ENCODE measurements at regions not wholly inside any gene's neighbourhood (a gene's known extent, or its start where the extent isn't known, plus 50 kb on each side); places are given as distances from the start of the nearest gene placed in this dataset.

DNA sequence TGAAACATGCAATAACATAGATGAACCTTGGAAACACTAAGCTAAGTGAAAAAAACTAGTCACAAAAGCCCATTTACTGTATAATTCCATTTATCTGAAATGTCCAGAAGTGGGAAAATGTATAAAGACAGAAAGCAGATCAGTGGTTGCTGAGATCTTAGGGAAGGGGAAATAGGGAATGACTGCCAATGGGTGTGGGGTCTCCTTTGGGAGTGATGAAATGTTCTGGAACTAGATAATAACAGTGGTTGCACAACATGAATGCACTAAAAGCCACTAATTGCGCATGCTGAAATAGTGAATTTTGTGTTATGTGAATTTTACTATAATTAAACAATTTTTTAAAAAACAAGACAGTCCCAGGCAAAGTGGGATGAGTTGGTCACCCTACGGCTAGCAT lies 472.8 kb downstream of the CCDC171 start:
- no peak for DNase-seq

DNA sequence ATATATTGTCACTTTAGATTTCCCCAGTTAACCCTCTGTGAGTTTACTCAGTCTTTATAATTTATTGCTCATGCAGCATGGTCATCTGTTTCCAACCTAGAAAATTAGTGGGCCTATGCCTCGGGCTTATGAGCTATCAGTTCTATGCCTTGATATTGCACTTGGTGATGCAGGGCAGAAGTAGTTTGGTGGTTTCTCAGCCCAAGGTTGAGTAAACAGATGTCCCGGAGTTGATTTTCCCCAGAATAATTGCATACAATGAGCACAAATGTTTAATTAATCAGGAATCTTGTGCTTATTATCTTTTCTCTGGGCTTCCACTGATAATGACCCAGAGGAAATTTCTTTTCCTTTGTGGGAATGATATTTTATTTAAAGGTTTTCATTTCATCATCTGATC lies 474.0 kb downstream of the CCDC171 start:
- no peak for DNase-seq

DNA sequence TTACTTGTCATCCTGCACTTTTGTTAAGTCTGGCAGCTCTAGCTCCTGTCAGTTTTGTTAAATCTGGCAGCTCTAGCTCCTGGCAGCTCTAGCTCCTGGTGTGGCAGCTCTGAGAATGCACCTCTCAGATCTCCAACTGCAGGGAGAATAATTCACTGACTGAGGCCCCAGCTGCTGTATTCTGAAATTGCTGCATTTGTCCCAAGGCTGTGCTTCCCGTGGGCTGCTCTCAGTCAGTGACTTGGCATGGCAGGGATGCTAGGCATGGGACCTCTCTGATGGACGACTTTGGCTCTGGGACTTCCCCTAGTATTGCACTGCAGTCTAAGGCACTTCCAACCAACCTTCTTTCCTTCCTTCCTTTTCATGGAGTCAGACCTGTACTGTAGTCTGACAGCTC lies 475.7 kb downstream of the CCDC171 start:
- no peak for DNase-seq

DNA sequence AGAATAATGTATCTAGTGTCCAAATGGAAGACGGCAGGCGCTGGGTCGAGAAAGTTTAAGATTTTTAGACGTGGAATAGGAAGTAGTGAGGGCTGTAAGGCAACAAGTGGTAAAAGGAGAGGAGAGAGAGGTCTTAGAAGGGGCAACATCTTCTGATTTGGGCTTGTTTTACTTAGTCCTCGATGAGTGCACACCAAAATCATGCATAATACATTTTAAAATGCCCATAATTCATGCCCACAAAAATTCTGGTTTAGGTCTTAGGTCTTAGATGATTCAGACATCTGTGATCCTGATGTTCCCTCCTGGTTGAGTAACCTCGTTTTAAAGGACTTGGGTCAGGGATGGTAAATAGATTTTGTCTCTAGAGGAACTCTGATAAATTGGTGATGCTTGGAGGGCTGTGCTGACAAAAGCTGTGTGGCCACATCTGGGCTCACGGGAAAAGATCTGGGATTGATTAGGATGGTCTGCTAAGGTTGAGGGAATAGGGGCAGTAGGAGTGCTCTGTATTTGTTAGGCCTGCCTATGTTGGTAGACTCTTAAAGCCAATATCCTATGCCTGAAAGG lies 476.3 kb downstream of the CCDC171 start:
- no peak for DNase-seq

DNA sequence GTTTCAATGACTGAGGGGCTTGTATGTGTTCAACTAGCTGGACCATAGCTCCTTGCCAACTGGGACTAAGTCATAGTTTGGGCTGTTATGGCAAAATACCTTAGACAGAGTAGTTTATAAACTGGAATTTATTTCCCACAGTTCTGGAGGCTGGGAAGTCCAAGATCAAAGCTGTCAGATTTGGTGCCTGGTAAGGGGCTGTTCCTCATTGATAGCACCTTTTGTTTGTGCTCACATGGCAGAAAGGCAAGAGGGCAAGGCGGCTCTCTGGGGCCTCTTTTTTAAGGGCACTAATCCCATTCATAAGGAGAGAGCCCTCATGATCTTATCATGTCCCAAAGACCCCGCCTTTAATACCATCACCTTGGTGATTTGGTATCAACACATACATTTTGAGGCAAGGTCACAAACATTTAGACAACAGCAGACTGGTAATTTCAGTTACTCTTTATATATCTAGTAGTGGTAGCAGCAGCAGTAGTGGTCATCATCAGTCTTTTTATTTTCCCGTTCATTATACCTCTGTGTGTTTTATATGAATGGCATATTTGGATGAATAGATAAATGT lies 477.0 kb downstream of the CCDC171 start:
- DNase-seq = no peak

DNA sequence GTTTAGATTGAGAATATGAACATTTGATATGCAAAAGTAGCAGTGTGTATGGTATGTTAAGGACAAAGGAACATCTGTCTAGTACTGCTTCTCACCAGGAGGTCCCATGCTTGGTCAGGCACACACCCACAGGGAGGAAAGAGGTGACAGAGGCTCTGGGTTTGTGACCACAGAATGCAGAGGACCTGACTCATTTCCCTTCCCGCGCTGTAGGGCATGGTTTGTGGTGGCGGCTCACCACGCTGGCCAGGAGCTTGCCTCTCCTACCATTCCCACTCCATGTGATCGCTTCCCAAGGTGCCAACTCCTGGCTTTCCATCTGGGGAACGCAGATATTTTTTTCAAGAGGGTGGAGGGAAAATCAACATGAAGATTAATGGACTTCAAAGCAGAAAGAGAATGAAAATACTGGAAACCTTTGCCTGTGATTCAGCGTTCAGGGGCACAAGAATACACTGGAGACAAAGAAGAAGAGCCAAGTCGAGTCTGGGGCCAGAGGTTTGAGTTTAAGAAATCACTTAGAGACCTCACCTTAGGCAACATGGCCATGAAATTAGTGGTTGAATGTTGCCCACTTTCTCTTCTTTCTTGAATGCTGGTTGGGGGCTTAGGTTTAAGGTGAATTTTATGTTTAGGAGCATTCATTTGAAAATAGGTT lies 477.8 kb downstream of the CCDC171 start:
- DNase-seq = peak; percentile 8 to 47

DNA sequence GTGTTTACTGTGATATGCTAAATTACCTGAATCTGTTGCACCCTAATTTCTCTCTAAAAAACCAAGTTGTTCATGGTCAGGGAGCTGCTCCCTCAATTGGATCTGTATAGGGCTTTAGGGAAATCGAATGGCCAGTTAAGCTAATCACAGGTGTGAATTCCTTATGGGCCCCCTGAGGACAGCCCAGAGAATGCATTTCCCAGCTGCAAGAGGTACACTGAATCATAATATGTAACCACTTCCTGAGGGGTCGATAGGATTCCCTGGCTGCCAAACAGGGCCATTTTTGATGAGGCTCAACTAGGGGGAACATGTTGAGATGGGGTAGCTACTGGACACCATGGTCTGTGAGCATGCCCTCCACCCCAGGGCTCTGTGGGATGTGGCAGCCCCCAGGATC lies 478.6 kb downstream of the CCDC171 start:
- no peak for DNase-seq

DNA sequence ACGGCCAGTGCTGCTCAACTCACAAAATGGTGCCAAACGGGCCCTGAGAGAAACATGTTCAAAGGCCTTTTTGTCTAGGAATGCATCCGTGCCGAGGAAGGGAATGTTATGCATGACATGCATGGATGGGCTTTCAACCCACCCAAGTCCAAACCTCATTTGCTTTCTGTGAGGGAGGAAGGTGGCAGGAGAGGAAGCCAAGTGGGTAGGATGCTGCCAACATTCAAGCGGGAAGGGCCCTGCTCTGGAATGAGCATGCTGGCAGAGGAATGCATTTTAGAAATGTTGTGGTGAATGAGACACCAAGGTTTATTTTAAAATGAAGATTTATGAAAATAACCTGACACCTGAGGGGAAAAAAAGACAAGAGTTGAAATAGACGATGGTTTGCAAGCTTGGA lies 479.1 kb downstream of the CCDC171 start:
- DNase-seq = no peak

DNA sequence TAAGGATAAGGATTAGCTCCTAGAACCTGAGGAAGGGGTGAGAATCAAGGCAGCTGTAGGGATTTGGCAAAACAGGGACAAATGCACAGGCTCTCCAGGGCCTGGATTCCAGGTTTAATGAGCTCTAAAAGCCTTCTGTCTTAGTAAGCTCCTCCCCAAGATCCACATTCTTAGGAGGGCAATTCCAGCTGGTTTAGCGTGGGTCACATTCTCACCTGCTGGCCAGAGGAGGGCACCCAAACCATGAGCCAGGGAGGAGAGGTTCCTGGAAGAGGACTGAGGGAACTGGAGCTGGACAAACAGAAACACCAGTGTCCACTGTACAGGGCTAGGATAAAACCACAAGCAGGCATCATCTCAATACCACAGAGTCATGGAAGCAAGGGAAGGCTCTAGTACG lies 480.0 kb downstream of the CCDC171 start:
- no peak for DNase-seq

DNA sequence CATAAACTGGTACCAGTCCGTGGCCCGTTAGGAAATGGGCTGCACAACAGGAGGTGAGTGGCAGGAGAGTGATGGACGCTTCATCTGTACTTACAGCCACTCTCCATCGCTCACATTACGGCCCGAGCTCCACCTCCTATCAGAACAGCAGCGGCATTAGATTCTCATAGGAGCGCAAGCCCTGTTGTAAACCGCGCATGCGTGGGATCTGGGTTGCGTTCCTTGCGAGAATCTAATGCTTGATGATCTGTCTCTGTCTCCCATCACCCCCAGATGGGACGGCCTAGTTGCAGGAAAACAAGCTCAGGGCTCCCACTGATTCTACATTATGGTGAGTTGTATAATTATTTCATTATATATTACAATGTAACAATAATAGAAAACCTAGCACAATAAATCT lies 480.4 kb downstream of the CCDC171 start:
- no peak for DNase-seq

DNA sequence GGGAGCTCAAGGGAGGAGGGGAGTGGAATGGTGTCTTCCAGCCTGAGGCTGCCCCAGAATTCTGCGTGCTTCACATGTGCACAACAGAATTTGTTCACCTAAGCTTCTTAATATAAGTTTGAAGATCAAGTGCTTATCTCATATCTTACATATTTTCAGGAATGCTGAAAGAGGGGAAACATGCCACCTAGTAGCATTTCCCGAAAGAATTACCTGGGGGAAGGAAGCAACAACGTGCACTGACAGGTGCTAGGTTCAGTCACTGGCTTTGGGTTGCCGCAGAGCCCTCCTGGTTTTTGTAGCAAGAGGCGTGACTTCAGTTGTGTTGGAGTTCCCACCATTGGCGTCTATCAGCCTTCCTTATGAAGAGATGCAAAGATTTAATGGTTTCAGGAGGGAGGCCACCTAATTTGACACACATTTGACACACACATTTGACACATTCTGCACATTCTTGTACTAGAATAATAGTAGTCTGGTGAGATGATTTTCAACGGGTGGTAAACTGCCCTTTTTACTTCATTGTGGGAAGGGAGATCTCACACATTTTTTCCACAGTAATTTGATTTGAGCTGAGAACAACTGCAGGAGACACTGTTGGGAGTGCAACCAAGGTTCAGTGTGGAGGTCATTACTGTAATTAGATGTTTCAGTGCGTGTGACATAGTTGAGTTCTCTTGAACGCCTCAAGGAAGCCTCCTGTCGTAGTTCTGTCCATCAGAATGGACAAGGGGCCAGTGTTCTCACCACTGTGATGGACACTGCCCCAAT lies 481.3 kb downstream of the CCDC171 start:
- no peak for DNase-seq

DNA sequence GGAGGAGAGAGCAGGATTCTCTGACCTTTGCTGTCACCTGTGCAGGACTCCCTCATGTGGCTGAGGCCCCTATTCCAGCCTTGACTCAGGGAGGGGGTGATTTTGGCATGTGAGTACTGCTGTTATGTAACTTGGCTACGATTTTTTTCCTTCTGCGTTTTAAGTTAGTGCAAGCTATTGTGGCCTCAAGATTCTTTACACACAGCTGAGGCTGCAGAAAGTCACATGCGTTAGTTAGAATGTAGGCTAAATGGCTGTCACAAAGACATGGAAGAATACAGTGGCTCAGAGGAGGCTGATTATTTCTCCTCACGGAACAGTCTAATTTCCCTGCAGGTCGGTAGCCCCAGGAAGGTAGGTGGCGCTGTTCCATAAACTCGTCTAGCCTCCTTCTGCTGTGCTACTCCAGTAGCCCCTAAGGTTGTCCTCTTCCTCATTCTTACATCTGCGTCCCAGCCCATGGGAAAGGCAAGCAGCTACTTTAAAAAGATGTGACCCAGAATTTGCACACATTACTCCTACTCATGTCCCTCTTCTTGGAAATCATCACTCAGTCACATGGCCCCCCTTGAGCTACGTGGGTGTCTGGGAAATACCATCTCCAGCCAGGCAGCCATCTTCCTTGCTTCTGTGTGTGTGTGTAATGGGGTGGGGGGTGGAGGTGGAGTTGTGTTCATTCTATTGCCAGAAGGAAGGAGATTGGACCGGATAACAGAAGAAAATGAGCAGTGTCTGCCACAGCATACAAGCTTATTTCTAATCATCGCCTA lies 486.6 kb downstream of the CCDC171 start:
- DNase-seq = peak; percentile 32 to 46

DNA sequence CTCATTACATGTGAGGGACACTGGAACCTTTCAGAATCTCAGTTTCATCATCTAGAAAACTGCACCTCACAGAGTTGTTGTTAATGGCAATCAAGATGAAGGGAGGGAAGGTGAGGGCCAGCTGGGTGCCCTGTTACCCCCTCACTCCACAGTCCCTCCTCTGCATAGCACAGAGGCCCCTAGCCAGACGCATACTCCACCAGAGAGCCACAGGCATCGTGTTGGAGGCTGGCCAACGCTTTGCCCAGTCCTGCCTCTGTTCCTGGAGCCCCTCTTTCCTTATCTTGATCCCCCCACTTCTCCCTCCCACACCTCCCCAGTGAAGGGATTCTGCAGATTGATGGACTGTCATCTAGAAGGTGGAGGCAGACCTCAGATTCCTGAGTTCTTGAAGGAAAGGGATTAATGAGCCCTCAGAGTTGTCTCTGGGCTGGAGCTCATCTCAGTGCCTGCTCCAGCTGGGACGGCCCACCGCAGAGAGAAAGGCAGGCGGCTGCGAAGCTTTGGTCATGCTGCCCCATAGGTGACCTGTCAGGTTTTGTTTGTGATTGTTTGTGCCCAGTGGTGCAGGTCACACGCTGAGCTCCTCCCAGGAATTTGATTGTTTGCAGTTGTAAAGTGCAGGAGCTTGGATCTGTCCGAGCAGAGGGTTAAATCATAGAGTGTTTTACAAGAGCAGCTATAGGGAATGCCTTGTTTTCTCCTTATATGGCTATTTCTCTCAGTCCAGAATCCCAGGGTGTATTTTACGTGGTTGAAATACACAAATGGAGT lies 487.3 kb downstream of the CCDC171 start:
- no peak for DNase-seq

DNA sequence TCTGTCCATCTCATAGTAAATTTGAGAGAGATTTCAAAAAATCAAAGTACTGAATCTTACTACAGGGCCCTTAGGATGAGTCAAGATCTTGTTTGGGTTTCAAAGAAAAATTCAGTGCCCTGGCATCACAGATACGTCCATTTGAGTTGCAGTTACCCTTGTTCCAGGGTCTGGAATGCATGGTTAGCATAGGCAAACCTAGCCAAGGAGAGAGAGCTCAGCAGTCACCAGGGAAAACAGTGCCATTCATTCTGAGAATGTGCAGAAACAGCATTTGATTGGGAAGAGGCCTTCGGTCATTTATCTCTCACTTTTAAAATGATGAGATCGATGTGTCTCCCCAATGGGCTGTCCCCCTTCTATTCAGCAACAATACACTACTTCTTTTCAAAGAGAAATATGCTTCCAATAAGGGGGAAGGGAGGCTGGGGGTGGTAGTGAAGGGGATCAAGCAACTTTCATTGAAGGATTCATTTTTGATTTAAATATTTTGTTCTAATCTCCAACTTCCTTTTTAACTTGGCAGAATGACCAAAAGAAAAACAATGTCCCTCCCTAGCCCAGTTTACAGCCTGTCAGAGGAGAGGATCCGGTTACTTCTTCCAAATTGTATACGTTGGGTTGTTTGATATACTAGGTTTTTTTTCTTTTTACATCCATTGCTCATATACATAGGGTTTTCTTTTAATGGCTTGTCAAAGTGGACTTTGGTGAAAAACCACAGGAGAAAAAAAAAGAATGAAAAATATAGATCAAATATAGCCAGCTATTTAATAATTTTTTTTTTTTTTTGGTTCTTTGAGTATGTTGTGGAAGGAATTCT lies 491.1 kb downstream of the CCDC171 start:
- DNase-seq = no peak

DNA sequence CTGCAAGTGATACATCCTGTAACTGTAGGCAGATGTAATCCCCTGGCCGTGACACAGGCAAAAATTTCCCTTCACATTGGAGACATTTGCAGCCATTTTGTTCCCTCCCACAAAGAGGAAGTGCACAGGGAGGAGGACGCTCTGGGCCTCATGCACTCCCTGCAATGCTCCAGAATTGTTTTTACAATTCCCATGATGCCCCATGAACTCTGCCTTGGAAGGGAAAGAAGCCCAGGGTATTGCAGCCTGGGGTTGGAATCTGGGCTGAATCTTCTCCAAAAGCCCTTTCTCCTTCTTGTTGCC lies 491.7 kb downstream of the CCDC171 start:
- peak in 1 of 2 donors; percentile 3 for DNase-seq

DNA sequence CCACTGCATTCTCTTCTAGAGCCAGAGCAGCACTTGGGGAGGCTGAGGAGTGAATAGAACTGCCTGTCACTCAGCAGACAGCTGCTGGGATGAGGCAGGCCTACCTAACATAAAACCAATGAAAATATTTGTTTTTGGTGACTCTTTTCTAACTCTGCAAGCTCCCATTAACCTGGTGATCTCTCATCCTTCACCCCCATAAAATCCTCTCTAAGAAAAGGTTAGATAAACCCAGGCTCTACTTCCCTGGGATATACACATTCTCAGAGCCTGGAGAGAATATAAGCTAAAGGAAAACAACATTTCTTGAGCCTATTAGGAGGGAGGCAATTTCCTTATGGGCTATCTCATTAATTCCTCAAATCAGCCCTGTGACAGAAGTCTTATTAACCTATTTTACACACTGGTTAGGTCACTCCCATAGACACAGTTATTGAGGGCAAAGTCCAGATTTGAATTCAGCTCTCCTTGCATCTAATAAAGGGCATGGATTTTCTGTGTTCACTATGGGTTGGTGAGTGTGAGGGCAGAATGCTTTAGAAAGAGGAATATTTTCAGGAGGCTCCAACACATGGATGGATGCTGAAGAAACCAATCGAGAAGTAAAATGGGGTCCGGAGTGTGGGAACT lies 492.9 kb downstream of the CCDC171 start:
- no peak for DNase-seq

DNA sequence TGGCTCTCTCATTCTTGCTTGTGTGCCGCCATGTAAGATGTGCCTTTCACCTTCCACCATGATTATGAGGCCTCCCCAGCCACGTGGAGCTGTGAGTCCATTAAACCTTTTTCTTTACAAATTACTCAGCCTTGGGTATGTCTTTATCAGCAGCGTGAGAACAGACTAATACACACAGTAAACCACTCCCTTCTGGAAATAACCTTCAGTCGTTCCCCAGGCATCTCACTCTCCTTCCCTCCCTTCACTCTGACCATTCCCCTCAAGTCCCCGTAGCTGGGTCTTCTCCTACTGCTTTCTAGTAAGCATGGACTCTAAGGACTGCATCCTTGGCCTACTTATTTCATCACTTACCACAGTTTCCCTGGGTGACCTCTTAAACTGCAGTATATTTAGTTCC lies 493.9 kb downstream of the CCDC171 start:
- DNase-seq = no peak

DNA sequence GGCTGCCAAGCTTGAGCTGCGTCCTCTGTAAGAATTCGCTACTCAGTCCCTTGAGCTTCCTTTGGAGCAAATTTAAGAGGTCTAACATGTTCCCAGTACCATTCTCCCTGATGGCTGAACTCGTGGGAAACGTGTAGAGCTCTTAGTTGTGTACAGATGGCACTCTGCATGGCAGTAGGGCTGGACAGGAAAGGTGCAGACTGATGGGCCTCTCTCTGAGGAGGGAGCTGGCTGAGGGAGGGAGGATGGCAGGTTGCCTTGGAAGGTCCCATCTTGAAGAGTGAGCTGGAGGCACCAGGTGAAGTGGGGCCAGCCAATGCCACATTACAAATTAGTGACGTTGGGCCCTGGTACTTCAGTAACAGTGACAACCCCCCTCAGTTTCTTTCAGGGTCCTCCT lies 495.3 kb downstream of the CCDC171 start:
- no peak for DNase-seq

DNA sequence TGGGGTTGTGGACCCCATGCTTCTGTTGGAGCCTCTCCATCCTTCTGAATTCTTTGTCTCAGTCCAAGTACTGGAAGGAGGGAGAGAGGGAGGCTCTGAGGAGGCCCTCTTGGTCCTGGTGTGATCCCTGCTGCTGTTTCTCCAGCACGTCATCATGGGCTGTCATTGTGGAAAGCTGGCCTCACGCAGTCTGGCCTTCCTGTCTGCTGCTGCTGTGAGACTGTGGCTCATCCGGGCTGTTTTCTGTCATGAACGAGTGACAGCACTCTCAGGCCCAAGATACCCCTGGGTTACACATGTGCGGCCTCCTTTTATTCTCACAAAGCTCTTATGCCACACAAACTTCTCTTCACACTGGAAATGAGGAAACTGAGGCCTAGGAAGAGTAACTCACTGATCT lies 499.3 kb downstream of the CCDC171 start:
- no peak for DNase-seq

DNA sequence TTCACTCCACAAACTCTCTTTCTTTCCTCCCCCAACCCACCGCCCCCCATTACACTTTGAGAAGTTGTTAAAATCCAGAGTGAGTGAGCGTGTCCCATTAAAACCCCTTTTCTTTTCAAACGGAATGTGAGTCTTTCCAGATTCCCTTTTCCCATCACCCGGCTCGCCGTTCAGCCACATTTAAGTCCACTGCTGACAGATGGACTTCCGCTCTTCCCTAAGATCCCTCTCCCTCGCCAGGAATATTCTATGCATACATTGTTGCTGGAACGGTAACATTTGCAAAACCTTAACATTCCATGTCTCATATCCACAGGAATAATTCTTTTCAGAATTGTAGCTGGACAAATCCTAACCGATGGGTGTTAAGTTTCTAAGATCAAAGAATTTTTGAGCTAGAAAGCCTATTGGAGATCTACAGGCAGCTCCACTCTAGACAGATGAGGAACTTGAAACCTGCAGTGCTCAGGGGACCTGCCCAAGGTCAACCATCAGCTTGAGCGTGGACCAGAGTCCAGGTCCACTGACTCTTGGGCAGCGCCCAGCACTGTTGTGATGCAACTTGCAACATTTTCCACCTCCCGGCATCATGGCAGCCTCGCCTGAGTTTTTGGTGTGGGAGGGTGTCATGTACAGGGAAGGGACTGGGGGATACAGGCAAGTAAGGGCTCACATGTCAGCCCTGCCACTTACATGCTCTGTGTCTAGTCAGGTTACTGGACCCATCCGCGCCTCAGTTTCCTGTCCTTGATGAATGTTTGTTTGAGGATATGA lies 500.1 kb downstream of the CCDC171 start:
- no peak for DNase-seq

Measured in inflammatory macrophage (primary cell).